Upper lobe of left lung (tissue), 4 donors: ENCODE measurements at regions not wholly inside any gene's neighbourhood (a gene's known extent, or its start where the extent isn't known, plus 50 kb on each side); places are given as distances from the start of the nearest gene placed in this dataset.

Experiments
- EP300 ChIP-seq, 4 donors: sonication (generic); formaldehyde crosslinking; IDR thresholded peaks; one replicate each; pipeline ENCODE4 v1.5.1; 2017; ENCODE audit warnings: antibody characterized with exemption in 4 of 4, control low read depth in 2 of 4
- POLR2A ChIP-seq, 4 donors: fragments of 450-650 bp; IDR thresholded peaks; one replicate each; pipeline ENCODE4 v1.5.1; 2016 to 2017; ENCODE audit warnings: antibody characterized with exemption in 4 of 4, mild to moderate bottlenecking in 2 of 4
- POLR2AphosphoS5 ChIP-seq, 2 donors: sonication (generic); formaldehyde crosslinking; IDR thresholded peaks; one replicate each; pipeline ENCODE4 v1.5.1; 2017; ENCODE audit warnings: antibody characterized with exemption in 2 of 2
- TF ChIP-seq, protein P1 (sequence below), 6 experiments: fragments of 450-650 bp in 4 of 6; fragments of 200-600 bp in 2 of 6; sonication (generic) in 2 of 6; IDR thresholded peaks; one replicate each; pipeline ENCODE4 v1.5.1; 2016 to 2019; ENCODE audit warnings: antibody characterized with exemption in 6 of 6

DNA sequence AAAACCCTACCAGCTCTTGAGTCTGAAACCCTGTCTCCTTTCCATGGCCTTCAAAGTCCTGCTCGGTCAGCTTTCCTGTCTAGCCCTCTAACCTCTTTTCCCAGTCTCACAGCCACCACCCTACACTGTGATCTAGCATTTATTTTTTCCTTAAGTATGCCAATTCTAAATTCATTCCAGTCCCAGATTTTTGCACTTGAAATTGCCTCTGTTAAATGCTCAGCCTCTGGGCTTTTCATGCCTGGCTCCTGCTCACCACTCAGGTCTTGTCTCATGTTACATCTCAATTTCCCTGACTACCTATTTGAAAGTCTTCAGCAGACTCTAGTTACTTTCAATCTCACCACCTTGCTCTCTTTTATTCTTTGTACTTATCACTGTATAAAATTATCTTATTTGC lies 176.2 kb downstream of the ADGRL4 start:
- no peak for TF ChIP-seq POLR2A (IDR thresholded peaks at IDR 0.05)
- TF ChIP-seq, protein P1, sequence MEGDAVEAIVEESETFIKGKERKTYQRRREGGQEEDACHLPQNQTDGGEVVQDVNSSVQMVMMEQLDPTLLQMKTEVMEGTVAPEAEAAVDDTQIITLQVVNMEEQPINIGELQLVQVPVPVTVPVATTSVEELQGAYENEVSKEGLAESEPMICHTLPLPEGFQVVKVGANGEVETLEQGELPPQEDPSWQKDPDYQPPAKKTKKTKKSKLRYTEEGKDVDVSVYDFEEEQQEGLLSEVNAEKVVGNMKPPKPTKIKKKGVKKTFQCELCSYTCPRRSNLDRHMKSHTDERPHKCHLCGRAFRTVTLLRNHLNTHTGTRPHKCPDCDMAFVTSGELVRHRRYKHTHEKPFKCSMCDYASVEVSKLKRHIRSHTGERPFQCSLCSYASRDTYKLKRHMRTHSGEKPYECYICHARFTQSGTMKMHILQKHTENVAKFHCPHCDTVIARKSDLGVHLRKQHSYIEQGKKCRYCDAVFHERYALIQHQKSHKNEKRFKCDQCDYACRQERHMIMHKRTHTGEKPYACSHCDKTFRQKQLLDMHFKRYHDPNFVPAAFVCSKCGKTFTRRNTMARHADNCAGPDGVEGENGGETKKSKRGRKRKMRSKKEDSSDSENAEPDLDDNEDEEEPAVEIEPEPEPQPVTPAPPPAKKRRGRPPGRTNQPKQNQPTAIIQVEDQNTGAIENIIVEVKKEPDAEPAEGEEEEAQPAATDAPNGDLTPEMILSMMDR (IDR thresholded peaks at IDR 0.05): no peak
- no peak for TF ChIP-seq POLR2AphosphoS5 (IDR thresholded peaks at IDR 0.05)
- no peak for TF ChIP-seq EP300 (IDR thresholded peaks at IDR 0.05)
